Upper lobe of left lung (tissue), 6 donors: ENCODE measurements at regions not wholly inside any gene's neighbourhood (a gene's known extent, or its start where the extent isn't known, plus 50 kb on each side); places are given as distances from the start of the nearest gene placed in this dataset.

Experiments
- ATAC-seq, 2 donors: fragments of 200-7000 bp; cut with Tn5 transposase; one replicate each; pipeline ENCODE4 v1.9.1; 2022; ENCODE audit warnings: mild to moderate bottlenecking in 2 of 2, moderate library complexity in 2 of 2; ENCODE audit not compliant: low FRiP score in 2 of 2
- DNase-seq, 2 donors: peaks; one replicate each; pipeline ENCODE4 v3.0.0-alpha.2; 2019 to 2020
- H3K27ac ChIP-seq, 4 donors: fragments of 200-600 bp; sonication (generic); one replicate each; pipeline ENCODE4 v1.5.1; 2016 to 2019
- H3K27me3 ChIP-seq, 4 donors: fragments of 200-600 bp; sonication (generic); one replicate each; pipeline ENCODE4 v1.5.1; 2017 to 2019
- H3K36me3 ChIP-seq, 4 donors: fragments of 200-600 bp; sonication (generic); one replicate each; pipeline ENCODE4 v1.5.1; 2016 to 2019
- H3K4me1 ChIP-seq, 4 donors: fragments of 200-600 bp; sonication (generic); one replicate each; pipeline ENCODE4 v1.5.1; 2018 to 2019
- H3K4me3 ChIP-seq, 4 donors: fragments of 200-600 bp; sonication (generic); one replicate each; pipeline ENCODE4 v1.5.1; 2017 to 2019; ENCODE audit warnings: mild to moderate bottlenecking in 2 of 4, moderate library complexity in 1 of 4
- H3K9me3 ChIP-seq, 4 donors: fragments of 200-600 bp; sonication (generic); one replicate each; pipeline ENCODE4 v1.5.1; 2018 to 2019
- CTCF ChIP-seq, 6 experiments: fragments of 450-650 bp in 4 of 6; fragments of 200-600 bp in 2 of 6; sonication (generic) in 2 of 6; IDR thresholded peaks; one replicate each; pipeline ENCODE4 v1.5.1; 2016 to 2019; ENCODE audit warnings: antibody characterized with exemption in 6 of 6
- EP300 ChIP-seq, 4 donors: sonication (generic); formaldehyde crosslinking; IDR thresholded peaks; one replicate each; pipeline ENCODE4 v1.5.1; 2017; ENCODE audit warnings: antibody characterized with exemption in 4 of 4, control low read depth in 2 of 4
- POLR2A ChIP-seq, 4 donors: fragments of 450-650 bp; IDR thresholded peaks; one replicate each; pipeline ENCODE4 v1.5.1; 2016 to 2017; ENCODE audit warnings: antibody characterized with exemption in 4 of 4, mild to moderate bottlenecking in 2 of 4
- POLR2AphosphoS5 ChIP-seq, 2 donors: sonication (generic); formaldehyde crosslinking; IDR thresholded peaks; one replicate each; pipeline ENCODE4 v1.5.1; 2017; ENCODE audit warnings: antibody characterized with exemption in 2 of 2
- WGBS, 2 donors: methylation state at CpG; one replicate each; pipeline ENCODE4 v1.1.5; 2017 to 2018; 5-methylcytosine and 5-hydroxymethylcytosine counted together
- donor health status: DM: no; HTN: no; CAD: no; lungs with moderate emphysema.
- donor health status: DM: no; HTN: yes; CAD: no; lungs with severe emphysema.

DNA sequence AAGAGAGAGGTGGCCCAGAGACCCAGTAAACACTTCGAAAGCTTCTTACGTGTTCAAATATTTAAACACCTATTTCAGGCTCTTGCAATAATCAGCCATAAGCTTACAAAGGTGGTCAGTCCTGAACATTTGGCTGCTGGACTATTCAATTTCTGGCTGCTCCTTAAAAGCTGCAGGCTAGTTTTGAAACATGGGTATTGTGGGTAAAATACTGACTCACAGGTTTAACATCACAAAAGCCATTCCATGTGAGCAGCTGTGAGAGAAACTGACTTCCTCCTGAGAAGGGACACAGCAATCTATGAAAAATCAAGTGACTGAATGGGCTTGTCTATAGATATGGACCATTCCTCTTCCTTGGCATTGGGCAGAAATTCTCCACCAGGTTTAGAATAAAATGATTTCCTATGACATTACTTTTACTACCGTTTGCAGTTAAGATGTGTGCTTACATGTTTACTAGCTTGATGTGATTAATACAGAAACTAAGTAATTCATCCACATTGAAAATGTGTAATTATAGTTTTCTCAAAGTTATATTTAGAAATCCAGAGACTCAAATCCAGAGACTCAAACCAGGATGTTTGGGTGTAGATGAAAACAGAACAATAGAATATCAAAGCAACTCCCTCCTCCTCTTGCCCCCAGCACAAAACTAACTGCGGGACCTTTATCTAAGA lies 252.3 kb downstream of the GATA3 start:
- H3K27ac ChIP-seq: no peak overlapping the region
- no peaks in the 10 kb centered on the region for H3K27me3 ChIP-seq
- TF ChIP-seq CTCF (IDR thresholded peaks at IDR 0.05) (no peak), EP300 (IDR thresholded peaks at IDR 0.05) (no peak), POLR2A (IDR thresholded peaks at IDR 0.05) (no peak), POLR2AphosphoS5 (IDR thresholded peaks at IDR 0.05) (no peak)
- WGBS, 2 donors: 56 to 65% methylated on average over 4 of the region's 4 CpGs
- no peak overlapping the region for H3K4me3 ChIP-seq
- DNase-seq (no peak), ATAC-seq (no peak)
- H3K9me3 ChIP-seq: no peaks in the 10 kb centered on the region
- no peaks in the 10 kb centered on the region for H3K36me3 ChIP-seq
- H3K4me1 ChIP-seq: no peaks in the 10 kb centered on the region

- Histone ChIP-seq H3K9me3 (no peaks in the 10 kb centered on the region), H3K27me3 (no peaks in the 10 kb centered on the region), H3K36me3 (no peaks in the 10 kb centered on the region), H3K27ac (no peak overlapping the region), H3K4me1 (no peaks in the 10 kb centered on the region), H3K4me3 (no peak overlapping the region)
- no peak for TF ChIP-seq CTCF (IDR thresholded peaks at IDR 0.05)
- no peak for TF ChIP-seq EP300 (IDR thresholded peaks at IDR 0.05)
- TF ChIP-seq POLR2A (IDR thresholded peaks at IDR 0.05): no peak
- TF ChIP-seq POLR2AphosphoS5 (IDR thresholded peaks at IDR 0.05): no peak
- no peak for DNase-seq
- 48 to 93% methylated on average over 2 of the region's 2 CpGs for WGBS, 2 donors
- no peak for ATAC-seq
Observed at GRCh38 chr10:8310930-8311329, 256.4 kb downstream of the GATA3 start.

GRCh38 chr10:8311526-8312070 lies 257.1 kb downstream of the GATA3 start:
- Histone ChIP-seq H3K27me3 (no peaks in the 10 kb centered on the region), H3K9me3 (no peaks in the 10 kb centered on the region), H3K36me3 (no peaks in the 10 kb centered on the region), H3K4me3 (no peak overlapping the region), H3K27ac (no peak overlapping the region), H3K4me1 (no peaks in the 10 kb centered on the region)
- DNase-seq (no peak), ATAC-seq (no peak)
- TF ChIP-seq POLR2AphosphoS5 (IDR thresholded peaks at IDR 0.05): no peak
- TF ChIP-seq CTCF (IDR thresholded peaks at IDR 0.05): no peak
- WGBS, 2 donors: 68 to 72% methylated on average over 2 of the region's 2 CpGs

DNA sequence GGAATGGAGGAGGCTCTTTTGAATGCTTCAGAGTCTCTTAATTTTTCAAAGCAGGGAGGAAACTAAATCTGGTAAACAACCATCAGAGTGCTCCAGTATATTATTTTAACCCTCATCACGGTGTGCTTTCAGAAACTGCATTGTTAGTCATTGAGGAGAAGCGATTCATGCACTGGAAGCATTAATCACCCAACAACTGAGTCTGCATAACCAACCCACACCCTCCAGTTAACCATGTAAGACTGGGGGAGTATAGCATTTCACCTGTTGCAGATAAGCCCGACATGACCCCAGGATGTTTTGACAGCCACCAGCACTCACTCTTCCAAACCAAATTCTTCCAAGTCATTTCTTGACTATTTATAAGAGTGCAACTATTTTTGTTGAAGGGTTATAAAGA lies 257.6 kb downstream of the GATA3 start:
- TF ChIP-seq POLR2A (IDR thresholded peaks at IDR 0.05) (no peak), CTCF (IDR thresholded peaks at IDR 0.05) (no peak), EP300 (IDR thresholded peaks at IDR 0.05) (no peak), POLR2AphosphoS5 (IDR thresholded peaks at IDR 0.05) (no peak)
- WGBS, 2 donors: 37 to 68% methylated on average over 3 of the region's 3 CpGs
- DNase-seq: no peak
- H3K36me3 ChIP-seq: no peaks in the 10 kb centered on the region
- H3K9me3 ChIP-seq: no peaks in the 10 kb centered on the region
- H3K4me1 ChIP-seq: no peaks in the 10 kb centered on the region
- ATAC-seq: no peak
- no peak overlapping the region for H3K27ac ChIP-seq
- H3K27me3 ChIP-seq: no peaks in the 10 kb centered on the region
- no peak overlapping the region for H3K4me3 ChIP-seq

DNA sequence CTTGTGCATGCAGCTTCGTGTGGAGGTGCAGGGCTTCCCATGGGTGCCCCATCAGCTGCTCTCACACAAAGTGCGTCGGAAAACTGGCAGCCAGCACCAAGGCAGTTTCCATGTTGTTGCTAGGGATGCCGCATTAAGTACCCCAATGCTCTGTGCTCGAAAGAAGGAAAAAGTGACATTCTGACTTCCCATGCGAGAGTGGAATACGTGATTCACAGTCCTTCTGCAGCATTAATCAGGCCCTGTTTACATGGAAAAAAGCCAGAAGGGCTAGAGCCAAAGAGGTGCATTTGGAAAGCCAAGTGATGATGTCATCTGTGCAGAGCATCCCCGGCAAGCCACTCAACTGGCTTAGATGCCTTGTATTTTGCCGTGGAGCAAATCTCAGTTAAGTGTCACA lies 258.3 kb downstream of the GATA3 start:
- no peak for DNase-seq
- no peak overlapping the region for H3K4me3 ChIP-seq
- no peaks in the 10 kb centered on the region for H3K36me3 ChIP-seq
- H3K9me3 ChIP-seq: no peaks in the 10 kb centered on the region
- H3K27me3 ChIP-seq: no peaks in the 10 kb centered on the region
- H3K27ac ChIP-seq: no peak overlapping the region
- WGBS, 2 donors: 60 to 74% methylated on average over 8 to 9 of the region's 9 CpGs
- no peak for ATAC-seq
- H3K4me1 ChIP-seq: no peaks in the 10 kb centered on the region
- TF ChIP-seq POLR2AphosphoS5 (IDR thresholded peaks at IDR 0.05): no peak
- no peak for TF ChIP-seq POLR2A (IDR thresholded peaks at IDR 0.05)
- TF ChIP-seq CTCF (IDR thresholded peaks at IDR 0.05): no peak
- TF ChIP-seq EP300 (IDR thresholded peaks at IDR 0.05): no peak
